Left lung (tissue), 4 donors: ENCODE measurements at regions not wholly inside any gene's neighbourhood (a gene's known extent, or its start where the extent isn't known, plus 50 kb on each side); places are given as distances from the start of the nearest gene placed in this dataset.

Experiments
- ATAC-seq: fragments of 200-7000 bp; cut with Tn5 transposase; one replicate; pipeline ENCODE4 v1.9.1; 2020; ENCODE audit warnings: moderate library complexity
- DNase-seq, 4 donors: peaks; one replicate each; pipeline ENCODE4 v3.0.0-alpha.2; 2013 to 2020
- H3K27ac ChIP-seq, 2 donors: fragments of 200-600 bp; sonication (generic) in 1 of 2; one replicate each; pipeline versions ENCODE4 v1.5.0 to v1.8.0; 2020 to 2021
- H3K27me3 ChIP-seq, 2 donors: fragments of 200-600 bp; sonication (generic) in 1 of 2; one replicate each; pipeline versions ENCODE4 v1.5.0 to v1.8.0; 2020 to 2021
- H3K36me3 ChIP-seq, 2 donors: fragments of 200-600 bp; sonication (generic) in 1 of 2; one replicate each; pipeline versions ENCODE4 v1.5.0 to v1.8.0; 2020 to 2021
- H3K4me1 ChIP-seq, 2 donors: fragments of 200-600 bp; one replicate each; pipeline ENCODE4 v1.8.0; 2021
- H3K4me3 ChIP-seq, 2 donors: fragments of 200-600 bp; sonication (generic) in 1 of 2; one replicate each; pipeline versions ENCODE4 v1.5.0 to v1.8.0; 2020 to 2021; ENCODE audit warnings: mild to moderate bottlenecking in 1 of 2
- H3K9me3 ChIP-seq, 2 donors: fragments of 200-600 bp; sonication (generic) in 1 of 2; one replicate each; pipeline versions ENCODE4 v1.5.0 to v1.8.0; 2020 to 2021
- CTCF ChIP-seq, 2 donors: fragments of 200-600 bp; sonication (generic) in 1 of 2; IDR thresholded peaks; one replicate each; pipeline versions ENCODE4 v1.5.0 to v1.8.0; 2021; ENCODE audit warnings: antibody characterized with exemption in 2 of 2
- intact Hi-C, 2 donors: fragments of 100-400 bp; cut with DNase I; formaldehyde crosslinking; loops; one replicate each; pipeline versions ENCODE4 v1.11.2 to v1.14.2; 2022
- donor health status: DM: no; HTN: yes; CAD: no.
- donor health status: DM: no; HTN: no; CAD: no.

- DNase-seq (no peak), ATAC-seq (no peak)
- Histone ChIP-seq H3K36me3 (no peaks in the 10 kb centered on the region), H3K27me3 (no peaks in the 10 kb centered on the region), H3K4me3 (no peak overlapping the region), H3K9me3 (no peaks in the 10 kb centered on the region), H3K27ac (no peak overlapping the region), H3K4me1 (no peaks in the 10 kb centered on the region)
- no peak for TF ChIP-seq CTCF (IDR thresholded peaks at IDR 0.05)
- intact Hi-C loops, result no loop called here
These were observed 1147.1 kb upstream of the SPRY2 start for GRCh38 chr13:81488021-81488420.

- DNase-seq (peak in 1 of 4 donors; percentile 7), ATAC-seq (no peak)
- TF ChIP-seq CTCF (IDR thresholded peaks at IDR 0.05), result no peak
- no peak overlapping the region for H3K27ac ChIP-seq
- H3K27me3 ChIP-seq, result no peaks in the 10 kb centered on the region
- no peak overlapping the region for H3K4me3 ChIP-seq
- H3K4me1 ChIP-seq, result no peaks in the 10 kb centered on the region
- intact Hi-C loops, result no loop called here
- no peaks in the 10 kb centered on the region for H3K36me3 ChIP-seq
- no peaks in the 10 kb centered on the region for H3K9me3 ChIP-seq
These were observed 1146.2 kb upstream of the SPRY2 start for GRCh38 chr13:81487151-81487550.

- no peak for TF ChIP-seq CTCF (IDR thresholded peaks at IDR 0.05)
- no peak for DNase-seq
- Histone ChIP-seq H3K4me1 (no peaks in the 10 kb centered on the region), H3K27ac (no peak overlapping the region), H3K27me3 (no peaks in the 10 kb centered on the region), H3K4me3 (no peak overlapping the region), H3K9me3 (no peaks in the 10 kb centered on the region), H3K36me3 (no peaks in the 10 kb centered on the region)
- ATAC-seq, result no peak
- intact Hi-C loops, result no loop called here
These were observed 1139.7 kb upstream of the SPRY2 start for GRCh38 chr13:81480634-81481033.

GRCh38 chr13:81473366-81473899, 1132.5 kb upstream of the SPRY2 start:
- Histone ChIP-seq H3K4me3 (no peak overlapping the region), H3K4me1 (no peaks in the 10 kb centered on the region), H3K36me3 (no peaks in the 10 kb centered on the region), H3K9me3 (peaks cover 0 to 1% of the 10 kb centered on the region in 2 donors), H3K27me3 (no peaks in the 10 kb centered on the region), H3K27ac (no peak overlapping the region)
- DNase-seq (no peak), ATAC-seq (no peak)
- intact Hi-C loops, result no loop called here
- TF ChIP-seq CTCF (IDR thresholded peaks at IDR 0.05), result no peak

GRCh38 chr13:81458170-81458569, 1117.2 kb upstream of the SPRY2 start:
- DNase-seq (no peak), ATAC-seq (no peak)
- H3K27me3 ChIP-seq, result no peaks in the 10 kb centered on the region
- intact Hi-C loops, result no loop called here
- H3K4me1 ChIP-seq, result no peaks in the 10 kb centered on the region
- no peak overlapping the region for H3K27ac ChIP-seq
- no peak for TF ChIP-seq CTCF (IDR thresholded peaks at IDR 0.05)
- no peak overlapping the region for H3K4me3 ChIP-seq
- H3K9me3 ChIP-seq, result peaks cover 0 to 4% of the 10 kb centered on the region in 2 donors
- H3K36me3 ChIP-seq, result no peaks in the 10 kb centered on the region
